ENCODE measurements at regions not wholly inside any gene's neighbourhood (a gene's known extent, or its start where the extent isn't known, plus 50 kb on each side); places are given as distances from the start of the nearest gene placed in this dataset.

GRCh38 chr4:138716559-138717335 lies 298.8 kb upstream of the NOCT start:
- H3K9me1 ChIP-seq (replicated peaks; ENCODE audit: control insufficient read depth, extremely low read depth, insufficient read depth, low read length): no peaks in the 10 kb centered on the region
- H4K20me1 ChIP-seq (replicated peaks; ENCODE audit: control insufficient read depth, extremely low read depth, insufficient read depth, low read length): no peaks in the 10 kb centered on the region
- intact Hi-C loops (cut with micrococcal nuclease) (no loop called here), dilution Hi-C loops (cut with MboI; ENCODE audit: extremely low pct_ligation_motif_present, low sequenced_read_pairs) (no loop called here)
- no peaks in the 10 kb centered on the region for H3K79me2 ChIP-seq (ENCODE audit: control insufficient read depth, insufficient read depth, low read length)
- H3K36me3 ChIP-seq (ENCODE audit: control insufficient read depth in 2 of 2, extremely low read depth in 1 of 2, insufficient read depth in 2 of 2, low read length in 2 of 2): no peaks in the 10 kb centered on the region
- no peak overlapping the region for H3K4me3 ChIP-seq (replicated peaks in 1 of 3; ENCODE audit: insufficient read depth in 1 of 3, low read depth in 1 of 3, low read length in 3 of 3)
- H3K4me1 ChIP-seq (ENCODE audit: control insufficient read depth, extremely low read depth, insufficient read depth, low read length): no peaks in the 10 kb centered on the region
- no TSS peak for BruUV-seq (replicated peaks)
- TF ChIP-seq FOS (IDR thresholded peaks at IDR 0.05; ENCODE audit: borderline replicate concordance, insufficient read depth, low read length): no peak
- TF ChIP-seq MYC (IDR thresholded peaks at IDR 0.05; ENCODE audit: low read depth, low read length): no peak
- TF ChIP-seq GATA2 (IDR thresholded peaks at IDR 0.05; ENCODE audit: insufficient read depth, insufficient read length, low read depth, low read length): no peak
- TF ChIP-seq POLR2AphosphoS5 (IDR thresholded peaks at IDR 0.05; ENCODE audit: insufficient read depth, low read depth, low read length): no peak
- no peak for TF ChIP-seq JUN (IDR thresholded peaks at IDR 0.05; ENCODE audit: borderline replicate concordance, insufficient read depth, insufficient read length, low read depth)
- TF ChIP-seq CTCF (IDR thresholded peaks at IDR 0.05; ENCODE audit: extremely low read depth in 1 of 2, insufficient read depth in 1 of 2, low read depth in 1 of 2, low read length in 2 of 2): no peak
- no peak for TF ChIP-seq POLR2A (IDR thresholded peaks at IDR 0.05; ENCODE audit: low read depth, low read length)
- TF ChIP-seq EZH2 (IDR thresholded peaks at IDR 0.05; ENCODE audit: borderline replicate concordance, low read depth, low read length, severe bottlenecking): no peak
- no peak for TF ChIP-seq MAX (IDR thresholded peaks at IDR 0.05; ENCODE audit: insufficient read depth, insufficient read length)
- peaks cover 5 to 6% of the 10 kb centered on the region in 2 experiments for H3K27me3 ChIP-seq (ENCODE audit: control insufficient read depth in 2 of 2, insufficient read depth in 2 of 2, low read length in 2 of 2)
- DNase-seq (ENCODE audit: low read depth, low spot score) (no peak), FAIRE-seq (no peak)
- no peak overlapping the region for H3K4me2 ChIP-seq (ENCODE audit: insufficient read depth, low read length)
- POLR2A ChIA-PET: no interaction called here
- CTCF ChIA-PET: no interaction called here
- no peak overlapping the region for H3K9ac ChIP-seq (replicated peaks; ENCODE audit: extremely low read depth, insufficient read depth, low read length)
- H2AFZ ChIP-seq (ENCODE audit: low read depth, low read length): no peak overlapping the region
- H3K27ac ChIP-seq (ENCODE audit: insufficient read depth, low read depth, low read length): no peak overlapping the region
- H3K9me3 ChIP-seq (replicated peaks; ENCODE audit: control insufficient read depth, insufficient read depth, low read length): no peaks in the 10 kb centered on the region
